Left cardiac atrium (tissue), 4 donors: ENCODE measurements at regions not wholly inside any gene's neighbourhood (a gene's known extent, or its start where the extent isn't known, plus 50 kb on each side); places are given as distances from the start of the nearest gene placed in this dataset.
A peak's percentile ranks its signal among the peaks of the same experiment; 100 is the strongest.

ENCODE experiments used
- ATAC-seq, 2 donors: fragments of 200-7000 bp; cut with Tn5 transposase; one replicate each; pipeline ENCODE4 v1.9.1; 2020; ENCODE audit warnings: mild to moderate bottlenecking in 2 of 2, moderate library complexity in 2 of 2
- DNase-seq: peaks from one replicate; pipeline ENCODE4 v3.0.0-alpha.2; 2020
- intact Hi-C, 2 donors: fragments of 100-400 bp; cut with DNase I; formaldehyde crosslinking; loops; one replicate each; pipeline versions ENCODE4 v1.14.1 to v1.15.1; 2022 to 2023
- donor health status: DM: no; HTN: yes; CAD: no.
- donor health status: DM: no; HTN: yes; CAD: no; lungs with severe emphysema.
- donor health status: DM: yes; HTN: yes; CAD: no.
- donor health status: Dilated cardiomyopathy.

- peak in 1 of 2 donors; percentile 65 for ATAC-seq
- DNase-seq, result no peak
- intact Hi-C loops, result no loop called here
These were observed 78.3 kb upstream of the C1QTNF7 start for GRCh38 chr4:15349531-15349935.

- DNase-seq (no peak), ATAC-seq (no peak)
- intact Hi-C loops, result no loop called here
These were observed 77.9 kb upstream of the C1QTNF7 start for GRCh38 chr4:15349965-15350364.

GRCh38 chr4:15352524-15352923, 75.3 kb upstream of the C1QTNF7 start:
- DNase-seq, result no peak
- peak in 1 of 2 donors; percentile 67 for ATAC-seq
- intact Hi-C loops, result no loop called here

- intact Hi-C loops, result no loop called here
- ATAC-seq (no peak), DNase-seq (no peak)
These were observed 74.6 kb upstream of the C1QTNF7 start for GRCh38 chr4:15353207-15353606.

- intact Hi-C loops, result no loop called here
- no peak for ATAC-seq
These were observed 73.2 kb upstream of the C1QTNF7 start for GRCh38 chr4:15354371-15355297.

GRCh38 chr4:15361529-15361928, 66.3 kb upstream of the C1QTNF7 start:
- intact Hi-C loops, result no loop called here
- DNase-seq, result no peak
- no peak for ATAC-seq

More at GRCh38 chr4:15354371-15355297, 73.2 kb upstream of the C1QTNF7 start:
- DNase-seq, result no peak

GRCh38 chr4:15362541-15362940, 65.3 kb upstream of the C1QTNF7 start:
- intact Hi-C loops, result no loop called here
- no peak for DNase-seq
- no peak for ATAC-seq

- ATAC-seq (no peak), DNase-seq (no peak)
- intact Hi-C loops, result no loop called here
These were observed 63.6 kb upstream of the C1QTNF7 start for GRCh38 chr4:15364183-15364582.

- intact Hi-C loops, result no loop called here
These were observed 62.2 kb upstream of the C1QTNF7 start for GRCh38 chr4:15365641-15366040.

GRCh38 chr4:15366721-15367120, 61.1 kb upstream of the C1QTNF7 start:
- intact Hi-C loops, result no loop called here
- no peak for ATAC-seq
- DNase-seq, result no peak

More at GRCh38 chr4:15365641-15366040, 62.2 kb upstream of the C1QTNF7 start:
- no peak for DNase-seq
- no peak for ATAC-seq

GRCh38 chr4:15368856-15369255, 59.0 kb upstream of the C1QTNF7 start:
- no peak for ATAC-seq
- intact Hi-C loops, result no loop called here
- DNase-seq, result no peak

GRCh38 chr4:15370296-15370695, 57.5 kb upstream of the C1QTNF7 start:
- no peak for DNase-seq
- ATAC-seq, result no peak
- intact Hi-C loops, result no loop called here

GRCh38 chr4:15373363-15373762, 54.5 kb upstream of the C1QTNF7 start:
- intact Hi-C loops, result no loop called here
- ATAC-seq, result peak in 1 of 2 donors; percentile 36
- no peak for DNase-seq

GRCh38 chr4:15374656-15375055, 53.2 kb upstream of the C1QTNF7 start:
- DNase-seq, result no peak
- peak; percentile 11 to 27 for ATAC-seq
- intact Hi-C loops, result no loop called here

- intact Hi-C loops, result no loop called here
- DNase-seq (no peak), ATAC-seq (peak; percentile 34 to 62)
These were observed 52.2 kb upstream of the C1QTNF7 start for GRCh38 chr4:15375667-15376066.

- peak in 1 of 2 donors; percentile 21 for ATAC-seq
- DNase-seq, result no peak
- intact Hi-C loops, result no loop called here
These were observed 51.7 kb upstream of the C1QTNF7 start for GRCh38 chr4:15376145-15376544.

- DNase-seq, result no peak
- intact Hi-C loops, result no loop called here
- no peak for ATAC-seq
These were observed 51.2 kb upstream of the C1QTNF7 start for GRCh38 chr4:15376594-15376993.
